Neural cell (in vitro differentiated cells): ENCODE measurements at regions not wholly inside any gene's neighbourhood (a gene's known extent, or its start where the extent isn't known, plus 50 kb on each side); places are given as distances from the start of the nearest gene placed in this dataset.

Source experiments
- H2AFZ ChIP-seq: fragments of 200-600, 300-800 bp; sonication (generic), shearing (Covaris generic); 2 replicates; pipeline ENCODE4 v1.6.0; 2014; ENCODE audit warnings: low read depth, mild to moderate bottlenecking, antibody characterized with exemption, low read length, moderate library complexity
- H3F3A ChIP-seq: fragments of 200-600 bp; shearing (Covaris generic); 2 replicates; pipeline ENCODE4 v1.6.1; 2016; ENCODE audit warnings: mild to moderate bottlenecking, moderate library complexity, mixed read lengths, antibody characterized with exemption, low read length; ENCODE audit not compliant: insufficient read depth, poor library complexity, severe bottlenecking
- H3K27ac ChIP-seq: fragments of 200-600, 300-800 bp; sonication (generic), shearing (Covaris generic); 2 replicates; pipeline ENCODE4 v1.5.1; 2014; ENCODE audit warnings: mild to moderate bottlenecking, low read length, moderate library complexity
- H3K27me3 ChIP-seq: fragments of 300-800, 200-600 bp; sonication (generic), shearing (Covaris generic); 2 replicates; pipeline ENCODE4 v1.6.0; 2014; ENCODE audit warnings: mild to moderate bottlenecking, low read depth, low read length, moderate library complexity; ENCODE audit not compliant: insufficient read depth
- H3K36me3 ChIP-seq: fragments of 300-800, 200-600 bp; sonication (generic), shearing (Covaris generic); 2 replicates; pipeline ENCODE4 v1.5.1; 2014; ENCODE audit warnings: mild to moderate bottlenecking, antibody characterized with exemption, low read length, moderate library complexity; ENCODE audit not compliant: insufficient read depth
- H3K4me2 ChIP-seq: fragments of 300-800, 200-600 bp; sonication (generic), shearing (Covaris generic); 2 replicates; pipeline ENCODE4 v1.6.0; 2014; ENCODE audit warnings: mild to moderate bottlenecking, low read length
- H3K4me3 ChIP-seq: fragments of 300-800, 200-600 bp; sonication (generic), shearing (Covaris generic); 2 replicates; pipeline ENCODE4 v1.5.1; 2014; ENCODE audit warnings: mild to moderate bottlenecking, low read length, moderate library complexity
- H3K79me2 ChIP-seq: fragments of 200-600 bp; shearing (Covaris generic); replicated peaks from 2 replicates; pipeline ENCODE4 v1.6.0; 2014; ENCODE audit warnings: mild to moderate bottlenecking, low read length, moderate library complexity; ENCODE audit not compliant: insufficient read depth
- H3K9ac ChIP-seq: fragments of 300-800, 200-600 bp; sonication (generic), shearing (Covaris generic); 2 replicates; pipeline ENCODE4 v1.6.1; 2016; ENCODE audit warnings: mild to moderate bottlenecking, low read length, mixed read lengths
- H3K9me2 ChIP-seq: fragments of 200-600 bp; shearing (Covaris generic); 2 replicates; pipeline ENCODE4 v1.6.1; 2016; ENCODE audit warnings: mild to moderate bottlenecking, low read length, mixed read lengths; ENCODE audit not compliant: insufficient read depth
- H3K9me3 ChIP-seq: fragments of 200-600, 300-800 bp; sonication (generic), shearing (Covaris generic); 2 replicates; pipeline ENCODE4 v1.6.1; 2016; ENCODE audit warnings: mild to moderate bottlenecking, mixed run types, low read length, moderate library complexity, mixed read lengths
- H4K20me1 ChIP-seq: fragments of 200-600 bp; shearing (Covaris generic); 2 replicates; pipeline ENCODE4 v1.6.1; 2016; ENCODE audit warnings: mild to moderate bottlenecking, mixed run types; ENCODE audit not compliant: insufficient read depth
- CTCF ChIP-seq: fragments of 450-650 bp; IDR thresholded peaks from 2 replicates; pipeline ENCODE4 v1.5.1; 2014; ENCODE audit warnings: antibody characterized with exemption, mild to moderate bottlenecking, moderate library complexity; ENCODE audit not compliant: poor library complexity, severe bottlenecking
- EP300 ChIP-seq: fragments of 450-650 bp; conservative IDR thresholded peaks from 2 replicates; pipeline ENCODE4 v1.6.1; 2014; ENCODE audit warnings: antibody characterized with exemption, mild to moderate bottlenecking, moderate library complexity; ENCODE audit not compliant: poor library complexity, severe bottlenecking
- EZH2 ChIP-seq: fragments of 200-600, 300-800 bp; shearing (Covaris generic), sonication (generic); IDR thresholded peaks from 2 replicates; pipeline ENCODE4 v1.6.1; 2014; ENCODE audit warnings: antibody characterized with exemption, low read length, borderline replicate concordance, mild to moderate bottlenecking; ENCODE audit not compliant: insufficient read depth, poor library complexity, severe bottlenecking
- MXI1 ChIP-seq: fragments of 450-650 bp; conservative IDR thresholded peaks from 2 replicates; pipeline ENCODE4 v1.6.1; 2014; ENCODE audit warnings: antibody characterized with exemption, mild to moderate bottlenecking; ENCODE audit not compliant: poor library complexity, severe bottlenecking
- POLR2AphosphoS5 ChIP-seq: IDR thresholded peaks from 2 replicates; pipeline ENCODE4 v1.6.1; 2012
- RAD21 ChIP-seq: fragments of 450-650 bp; conservative IDR thresholded peaks from 2 replicates; pipeline ENCODE4 v1.6.1; 2014; ENCODE audit warnings: antibody characterized with exemption, mild to moderate bottlenecking, moderate library complexity
- REST ChIP-seq: IDR thresholded peaks from 2 replicates; pipeline ENCODE4 v1.6.1; 2012; ENCODE audit warnings: borderline replicate concordance
- SMC3 ChIP-seq: fragments of 450-650 bp; conservative IDR thresholded peaks from 2 replicates; pipeline ENCODE4 v1.6.1; 2014; ENCODE audit warnings: antibody characterized with exemption, mild to moderate bottlenecking, moderate library complexity; ENCODE audit not compliant: poor library complexity
- TAF1 ChIP-seq: IDR thresholded peaks from 2 replicates; pipeline ENCODE4 v1.6.1; 2012; ENCODE audit warnings: low read depth

DNA sequence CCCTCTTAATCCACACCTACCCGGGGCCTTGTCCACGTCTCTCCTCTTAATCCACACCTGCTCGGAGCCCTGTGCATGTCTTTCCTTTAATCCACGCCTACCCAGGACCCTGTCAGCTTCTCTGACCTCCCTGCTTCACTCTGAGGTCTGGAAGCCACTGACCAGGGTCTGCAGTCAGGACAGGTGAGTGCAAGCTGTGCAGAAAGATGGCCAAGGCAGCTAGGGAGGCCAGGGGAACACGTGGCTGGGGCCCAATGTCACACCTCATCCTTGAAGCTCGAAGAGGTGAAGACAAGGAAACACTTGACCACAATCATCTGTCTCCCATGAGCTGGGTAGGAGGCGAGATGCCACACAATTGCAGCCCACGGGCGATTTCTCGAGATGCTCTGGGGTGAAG is 1516.9 kb downstream of the BRD1 start:
- peaks cover 4% of the 10 kb centered on the region for H3K9me3 ChIP-seq
- H4K20me1 ChIP-seq = no peaks in the 10 kb centered on the region
- TF ChIP-seq CTCF (no peak), TAF1 (no peak), EP300 (no peak), MXI1 (no peak), SMC3 (no peak), EZH2 (no peak), POLR2AphosphoS5 (no peak), RAD21 (no peak), REST (no peak)
- H3K9me2 ChIP-seq = no peaks in the 10 kb centered on the region
- H3K27me3 ChIP-seq = no peaks in the 10 kb centered on the region
- no peak overlapping the region for H2AFZ ChIP-seq
- no peaks in the 10 kb centered on the region for H3F3A ChIP-seq
- no peaks in the 10 kb centered on the region for H3K36me3 ChIP-seq
- H3K79me2 ChIP-seq = no peaks in the 10 kb centered on the region
- H3K4me3 ChIP-seq = no peak overlapping the region
- H3K27ac ChIP-seq = no peak overlapping the region
- H3K4me2 ChIP-seq = no peak overlapping the region
- H3K9ac ChIP-seq = no peak overlapping the region

DNA sequence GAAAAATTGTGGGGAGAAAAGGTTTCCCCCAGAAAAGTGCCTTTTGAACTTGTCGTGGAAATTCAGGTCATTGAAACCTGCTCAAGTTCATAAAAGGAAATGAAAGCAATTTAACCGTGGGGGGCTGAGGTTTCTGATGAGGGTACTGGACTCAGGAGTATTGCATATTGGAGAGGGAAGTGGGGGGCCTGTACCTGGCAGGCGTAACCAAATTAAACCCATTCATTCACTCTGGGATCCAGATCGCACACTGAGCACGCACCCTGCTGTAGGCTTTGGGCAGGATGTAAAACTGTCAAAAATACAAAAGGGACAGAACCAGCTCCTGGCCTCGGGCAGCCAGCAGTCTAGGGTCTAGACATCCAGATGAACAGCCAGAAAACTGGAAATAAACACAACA is 1517.4 kb downstream of the BRD1 start:
- Histone ChIP-seq H3F3A (no peaks in the 10 kb centered on the region), H3K4me3 (no peak overlapping the region), H3K27ac (no peak overlapping the region), H3K36me3 (no peaks in the 10 kb centered on the region), H4K20me1 (no peaks in the 10 kb centered on the region), H2AFZ (no peak overlapping the region), H3K27me3 (no peaks in the 10 kb centered on the region), H3K9me2 (no peaks in the 10 kb centered on the region), H3K9ac (no peak overlapping the region), H3K79me2 (no peaks in the 10 kb centered on the region), H3K9me3 (peaks cover 4% of the 10 kb centered on the region), H3K4me2 (no peak overlapping the region)
- TF ChIP-seq SMC3 = no peak
- no peak for TF ChIP-seq EZH2
- TF ChIP-seq REST = no peak
- TF ChIP-seq MXI1 = no peak
- no peak for TF ChIP-seq TAF1
- no peak for TF ChIP-seq RAD21
- no peak for TF ChIP-seq POLR2AphosphoS5
- no peak for TF ChIP-seq CTCF
- no peak for TF ChIP-seq EP300
